ENCODE measurements at regions not wholly inside any gene's neighbourhood (a gene's known extent, or its start where the extent isn't known, plus 50 kb on each side); places are given as distances from the start of the nearest gene placed in this dataset.

DNA sequence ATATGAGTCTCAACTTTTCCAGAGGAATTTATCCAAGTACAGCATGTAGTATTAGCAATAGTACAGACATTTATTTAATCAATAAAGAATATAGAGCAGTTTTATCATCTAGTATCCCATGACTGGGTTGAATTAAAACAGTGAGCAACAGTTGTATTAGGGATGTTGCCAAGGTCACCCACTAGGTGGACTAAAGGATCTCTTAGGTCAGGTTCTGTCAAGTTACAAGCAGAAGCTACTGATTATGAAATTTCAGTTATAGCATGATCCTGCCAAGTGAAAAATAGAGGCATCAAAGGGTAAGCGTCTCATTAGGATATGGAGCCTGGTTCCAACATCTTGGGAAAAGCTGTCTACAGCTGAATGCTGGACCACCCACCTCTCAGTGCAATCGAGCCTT lies 52.1 kb upstream of the LAPTM4A start:
- TF ChIP-seq CTCF (IDR thresholded peaks at IDR 0.05; ENCODE audit: low read length) = peak; percentile 68
- TF ChIP-seq EZH2 (optimal IDR thresholded peaks at IDR 0.05; ENCODE audit: low read depth, low read length) = no peak
- no peak for TF ChIP-seq EZH2phosphoT487 (IDR thresholded peaks at IDR 0.05; ENCODE audit: low read length)
